K562 (cell line): ENCODE measurements at regions not wholly inside any gene's neighbourhood (a gene's known extent, or its start where the extent isn't known, plus 50 kb on each side); places are given as distances from the start of the nearest gene placed in this dataset.

Experiments used
- ATAC-seq: fragments of 200-7000 bp; cut with Tn5 transposase; 3 replicates; pipeline ENCODE4 v1.9.1; 2020; ENCODE audit warnings: moderate library complexity
- BruUV-seq: library from RNA; stranded (reverse); fragments of 400-500 nt; replicated peaks from 2 replicates; lab custom pipeline; 2021; lab: Mats Ljungman, UMichigan
- CTCF ChIA-PET: fragments of 300-600 bp; formaldehyde crosslinking; extraction: SDS; loops from one replicate; lab custom pipeline; 2021; ENCODE audit warnings: low intra/inter-chr PET ratio; lab: Yijun Ruan, JAX
- POLR2A ChIA-PET: fragments of 300-600, 350-650 bp; sonication (Branson Sonifier 250); formaldehyde crosslinking; extraction: SDS; loops from one replicate; lab custom pipeline; 2021; ENCODE audit warnings: antibody characterized with exemption, inconsistent platforms; lab: Yijun Ruan, JAX
- DNase-seq, 4 experiments: peaks; one replicate each; pipeline versions ENCODE4 v3.0.0 to v3.0.0-alpha.2; 2011 to 2018; ENCODE audit warnings: low spot score in 3 of 4, mixed read lengths in 3 of 4; ENCODE audit errors: extremely low read depth in 1 of 4
- FAIRE-seq: peaks from 2 replicates; lab custom pipeline; 2011; peaks lifted over from hg19 to GRCh38; lab: Jason Lieb, UNC
- H2AFZ ChIP-seq: 2 replicates; pipeline ENCODE4 v1.6.0; 2011; ENCODE audit warnings: low read depth, low read length, control low read depth, inconsistent platforms
- H3K27ac ChIP-seq: fragments of 200-600 bp; 3 replicates; pipeline ENCODE4 v1.8.0; 2011; ENCODE audit warnings: low read depth, mild to moderate bottlenecking, control low read depth, inconsistent platforms, low read length, moderate library complexity, mixed read lengths; ENCODE audit errors: extremely low read depth
- H3K27me3 ChIP-seq, 2 experiments: fragments of 300-600 bp in 1 of 2; 2 replicates in 1 of 2; 3 replicates in 1 of 2; pipeline versions ENCODE4 v1.6.0 to v1.8.0; 2011; ENCODE audit warnings: inconsistent platforms in 2 of 2, low read length in 2 of 2, mild to moderate bottlenecking in 1 of 2, mixed read lengths in 1 of 2, moderate library complexity in 1 of 2; ENCODE audit not compliant: control insufficient read depth in 2 of 2, insufficient read depth in 2 of 2
- H3K36me3 ChIP-seq: fragments of 300-600 bp; 3 replicates; pipeline ENCODE4 v1.8.0; 2011; ENCODE audit warnings: mild to moderate bottlenecking, low read length, inconsistent platforms; ENCODE audit not compliant: control insufficient read depth, insufficient read depth
- H3K4me1 ChIP-seq, 2 experiments: fragments of 200-600 bp in 1 of 2; replicated peaks in 1 of 2; 2 replicates in 1 of 2; 3 replicates in 1 of 2; pipeline versions ENCODE4 v1.5.1 to v1.8.0; 2011; ENCODE audit warnings: inconsistent platforms in 2 of 2, low read length in 2 of 2, mild to moderate bottlenecking in 1 of 2, mixed read lengths in 1 of 2, moderate library complexity in 1 of 2; ENCODE audit not compliant: control insufficient read depth in 2 of 2, insufficient read depth in 2 of 2
- H3K4me2 ChIP-seq: 2 replicates; pipeline ENCODE4 v1.6.1; 2011; ENCODE audit warnings: low read length, control low read depth, inconsistent platforms, mixed read lengths; ENCODE audit not compliant: insufficient read depth
- H3K4me3 ChIP-seq: fragments of 200-600 bp; sonication (generic), shearing (Covaris generic); 2 replicates; pipeline ENCODE4 v1.5.1; 2016; ENCODE audit warnings: control low read depth, inconsistent platforms
- H3K79me2 ChIP-seq: fragments of 200-600 bp; 3 replicates; pipeline ENCODE4 v1.8.0; 2011; ENCODE audit warnings: low read length, inconsistent platforms; ENCODE audit not compliant: control insufficient read depth, insufficient read depth
- H3K9ac ChIP-seq, 2 experiments: 2 replicates each; pipeline versions ENCODE4 v1.6.0 to v1.6.1; 2011; ENCODE audit warnings: low read depth in 2 of 2, low read length in 2 of 2, control low read depth in 1 of 2, inconsistent platforms in 1 of 2, mild to moderate bottlenecking in 1 of 2, mixed read lengths in 1 of 2; ENCODE audit not compliant: insufficient read depth in 1 of 2
- H3K9me1 ChIP-seq: one replicate; pipeline ENCODE4 v1.6.0; 2011; ENCODE audit warnings: inconsistent platforms, mild to moderate bottlenecking, low read length, moderate library complexity; ENCODE audit not compliant: control insufficient read depth, insufficient read depth
- H3K9me3 ChIP-seq: replicated peaks from 2 replicates; pipeline ENCODE4 v1.5.1; 2011; ENCODE audit warnings: low read depth, low read length, inconsistent platforms; ENCODE audit not compliant: control insufficient read depth, insufficient read depth
- H4K20me1 ChIP-seq: replicated peaks from 2 replicates; pipeline ENCODE4 v1.6.1; 2011; ENCODE audit warnings: low read length, inconsistent platforms, mixed read lengths; ENCODE audit not compliant: control insufficient read depth, insufficient read depth
- CUX1 ChIP-seq: fragments of 200-800 bp; sonication (Bioruptor generic); IDR thresholded peaks from 2 replicates; pipeline ENCODE4 v1.6.1; 2016; ENCODE audit warnings: missing genetic modification characterization, missing compliant biosample characterization
- HMGN3 ChIP-seq: IDR thresholded peaks from 2 replicates; pipeline ENCODE4 v1.6.1; 2011; ENCODE audit warnings: borderline replicate concordance, low read depth, mild to moderate bottlenecking, mixed read lengths, low read length; ENCODE audit not compliant: insufficient read length; ENCODE audit errors: extremely low read depth
- KLF16 ChIP-seq: IDR thresholded peaks from 2 replicates; pipeline ENCODE4 v1.6.1; 2016; ENCODE audit warnings: antibody characterized with exemption
- NFATC3 ChIP-seq: fragments of 450-650 bp; IDR thresholded peaks from 2 replicates; pipeline ENCODE4 v1.6.1; 2017; ENCODE audit warnings: mild to moderate bottlenecking
- STAG1 ChIP-seq: sonication (generic); formaldehyde crosslinking; IDR thresholded peaks from 2 replicates; pipeline ENCODE4 v1.5.0; 2020; ENCODE audit warnings: missing genetic modification reagents, borderline replicate concordance
- SUPT5H ChIP-seq: fragments of 450-650 bp; IDR thresholded peaks from 2 replicates; pipeline ENCODE4 v1.6.1; 2016
- TAL1 ChIP-seq: fragments of 450-650 bp; IDR thresholded peaks from 2 replicates; pipeline ENCODE4 v1.6.1; 2016; ENCODE audit warnings: mild to moderate bottlenecking
- TBL1XR1 ChIP-seq, 2 experiments: IDR thresholded peaks; 2 replicates each; pipeline ENCODE4 v1.6.1; 2012; ENCODE audit warnings: improper control_type of control experiment in 2 of 2, low read length in 2 of 2, mild to moderate bottlenecking in 1 of 2
- TSC22D4 ChIP-seq: fragments of 450-650 bp; IDR thresholded peaks from 2 replicates; pipeline ENCODE4 v1.6.1; 2016; ENCODE audit warnings: missing genetic modification characterization, missing biosample characterization, control low read depth
- U2AF2 ChIP-seq: fragments of 200-400 bp; formaldehyde crosslinking; optimal IDR thresholded peaks from 2 replicates; pipeline ENCODE3; 2017; ENCODE audit warnings: low read depth, mild to moderate bottlenecking, low read length
- ZFP36 ChIP-seq: fragments of 150-350 bp; IDR thresholded peaks from 2 replicates; pipeline ENCODE4 v1.6.1; 2018; ENCODE audit warnings: low read length, low read depth; ENCODE audit not compliant: partially characterized antibody
- ZNF124 ChIP-seq: sonication (generic); formaldehyde crosslinking; IDR thresholded peaks from 2 replicates; pipeline ENCODE4 v1.8.1; 2022; ENCODE audit warnings: missing genetic modification reagents
- ZNF140 ChIP-seq: fragments of 250-450 bp; sonication (Bioruptor Pico); IDR thresholded peaks from 2 replicates; pipeline ENCODE4 v1.8.0; 2021; ENCODE audit warnings: moderate library complexity, mild to moderate bottlenecking, inconsistent platforms
- ZNF583 ChIP-seq: fragments of 250-450 bp; sonication (Bioruptor Pico); IDR thresholded peaks from 2 replicates; pipeline ENCODE4 v1.4.0; 2020
- ZNF639 ChIP-seq, 2 experiments: fragments of 200-800 bp in 1 of 2; sonication (Bioruptor generic) in 1 of 2; sonication (generic) in 1 of 2; formaldehyde crosslinking in 1 of 2; IDR thresholded peaks in 1 of 2; conservative IDR thresholded peaks in 1 of 2; 2 replicates each; pipeline versions ENCODE4 v1.5.0 to v1.6.1; 2016 to 2020; ENCODE audit warnings: missing compliant biosample characterization in 1 of 2, missing genetic modification characterization in 1 of 2, missing genetic modification reagents in 1 of 2
- WGBS: fragments of 100-300 bp; shearing (Covaris generic); methylation state at CpG from one replicate; pipeline ENCODE4 v1.1.6; 2016; ENCODE audit warnings: low coverage, mixed read lengths; ENCODE audit not compliant: insufficient coverage; ENCODE audit errors: missing lambda C conversion rate; 5-methylcytosine and 5-hydroxymethylcytosine counted together
- in situ Hi-C: fragments of 300-500 bp; cut with MboI; formaldehyde crosslinking; loops from 4 replicates; pipeline ENCODE4 v1.15.0; 2018; ENCODE audit warnings: inconsistent platforms, mixed read lengths
- intact Hi-C: fragments of 100-400 bp; cut with micrococcal nuclease; formaldehyde crosslinking; loops from 2 replicates; pipeline ENCODE4 v1.14.2; 2022
- TF ChIP-seq, protein P1 (sequence below): sonication (generic); formaldehyde crosslinking; IDR thresholded peaks from 2 replicates; pipeline ENCODE4 v1.8.1; 2023; ENCODE audit warnings: mild to moderate bottlenecking, missing genetic modification reagents

DNA sequence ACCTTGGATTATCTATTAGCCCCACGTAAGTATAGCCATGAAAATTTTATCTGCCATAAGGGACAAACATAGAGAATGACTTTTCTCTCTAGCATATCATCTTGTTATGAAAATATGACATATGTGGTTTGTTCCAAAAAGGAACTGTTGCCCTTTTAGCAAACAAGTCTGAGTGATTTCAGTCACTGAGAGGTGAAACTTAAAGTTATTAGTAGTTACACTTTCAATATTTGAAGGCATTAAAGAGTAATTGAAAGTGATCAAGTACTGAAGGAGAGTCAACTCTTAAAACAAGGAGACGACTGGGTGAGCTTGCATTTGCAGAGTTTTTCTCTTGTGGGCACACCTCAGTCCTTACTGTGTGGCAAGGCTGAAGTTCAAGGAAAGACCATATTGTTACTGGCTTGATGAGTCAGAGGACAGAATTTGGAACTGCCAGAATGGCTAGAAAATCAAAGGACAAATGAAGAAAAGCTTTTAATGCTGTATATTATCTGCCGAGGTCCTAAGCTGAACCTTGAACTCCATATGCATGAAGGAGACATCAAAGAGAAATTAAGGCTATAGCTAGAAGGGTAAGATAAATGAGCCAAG, 205.1 kb upstream of the EMCN start:
- no TSS peak for BruUV-seq
- Histone ChIP-seq H3K36me3 (no peaks in the 10 kb centered on the region), H3K4me3 (no peak overlapping the region), H3K27ac (no peak overlapping the region), H3K4me2 (no peak overlapping the region), H3K9me3 (no peaks in the 10 kb centered on the region; the same call in 1 of the 2 replicates), H2AFZ (no peak overlapping the region), H3K9me1 (no peaks in the 10 kb centered on the region), H3K79me2 (no peaks in the 10 kb centered on the region), H3K27me3 (no peaks in the 10 kb centered on the region), H4K20me1 (no peaks in the 10 kb centered on the region), H3K9ac (no peak overlapping the region), H3K4me1 (no peaks in the 10 kb centered on the region)
- intact Hi-C loops (no loop called here), in situ Hi-C loops (no loop called here)
- WGBS: 0% methylated on average over 3 of the region's 3 CpGs
- ChIA-PET POLR2A (no interaction called here), CTCF (no interaction called here)
- FAIRE-seq: no peak
- no peak for ATAC-seq
- no peak for DNase-seq
- TF ChIP-seq U2AF2: no peak
- TF ChIP-seq TSC22D4 (tag): no peak
- TF ChIP-seq NFATC3: no peak
- no peak for TF ChIP-seq CUX1 (CRISPR knock-in tag)
- no peak for TF ChIP-seq ZNF639 (CRISPR knock-in tag; conservative IDR thresholded peaks at IDR 0.05 in 1 of 2, IDR thresholded peaks at IDR 0.05 in 1 of 2)
- TF ChIP-seq ZFP36: no peak
- TF ChIP-seq, protein P1, sequence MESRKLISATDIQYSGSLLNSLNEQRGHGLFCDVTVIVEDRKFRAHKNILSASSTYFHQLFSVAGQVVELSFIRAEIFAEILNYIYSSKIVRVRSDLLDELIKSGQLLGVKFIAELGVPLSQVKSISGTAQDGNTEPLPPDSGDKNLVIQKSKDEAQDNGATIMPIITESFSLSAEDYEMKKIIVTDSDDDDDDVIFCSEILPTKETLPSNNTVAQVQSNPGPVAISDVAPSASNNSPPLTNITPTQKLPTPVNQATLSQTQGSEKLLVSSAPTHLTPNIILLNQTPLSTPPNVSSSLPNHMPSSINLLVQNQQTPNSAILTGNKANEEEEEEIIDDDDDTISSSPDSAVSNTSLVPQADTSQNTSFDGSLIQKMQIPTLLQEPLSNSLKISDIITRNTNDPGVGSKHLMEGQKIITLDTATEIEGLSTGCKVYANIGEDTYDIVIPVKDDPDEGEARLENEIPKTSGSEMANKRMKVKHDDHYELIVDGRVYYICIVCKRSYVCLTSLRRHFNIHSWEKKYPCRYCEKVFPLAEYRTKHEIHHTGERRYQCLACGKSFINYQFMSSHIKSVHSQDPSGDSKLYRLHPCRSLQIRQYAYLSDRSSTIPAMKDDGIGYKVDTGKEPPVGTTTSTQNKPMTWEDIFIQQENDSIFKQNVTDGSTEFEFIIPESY: no peak
- no peak for TF ChIP-seq SUPT5H
- no peak for TF ChIP-seq TAL1
- no peak for TF ChIP-seq TBL1XR1 (IDR thresholded peaks at IDR 0.05; ENCODE audit: low read length in 2 of 2)
- no peak for TF ChIP-seq KLF16
- no peak for TF ChIP-seq ZNF140
- no peak for TF ChIP-seq ZNF124 (CRISPR knock-in tag)
- TF ChIP-seq HMGN3: no peak
- no peak for TF ChIP-seq STAG1 (CRISPR knock-in tag)
- TF ChIP-seq ZNF583 (CRISPR knock-in tag): no peak
